ENCODE measurements at regions not wholly inside any gene's neighbourhood (a gene's known extent, or its start where the extent isn't known, plus 50 kb on each side); places are given as distances from the start of the nearest gene placed in this dataset.

DNA sequence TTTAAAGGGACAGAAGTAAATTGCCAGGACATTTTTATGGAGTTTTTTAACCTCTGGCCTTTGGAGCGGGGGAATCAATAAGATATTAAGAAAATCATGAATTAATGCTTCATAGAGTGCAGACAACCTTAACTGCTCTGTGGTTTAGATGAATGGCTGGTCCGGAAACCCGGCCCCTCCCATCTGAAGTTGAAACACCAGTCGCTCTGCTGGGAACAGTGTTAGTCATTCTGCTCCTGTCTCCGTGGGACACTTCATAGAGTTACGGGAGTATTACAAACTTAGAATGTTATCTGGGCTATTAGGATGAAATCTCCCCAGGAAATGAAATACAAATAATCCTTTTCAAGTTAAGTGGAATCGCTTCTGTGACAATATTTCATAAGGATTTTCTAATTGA is 110.1 kb upstream of the IRX2 start:
- TF ChIP-seq, protein P1, sequence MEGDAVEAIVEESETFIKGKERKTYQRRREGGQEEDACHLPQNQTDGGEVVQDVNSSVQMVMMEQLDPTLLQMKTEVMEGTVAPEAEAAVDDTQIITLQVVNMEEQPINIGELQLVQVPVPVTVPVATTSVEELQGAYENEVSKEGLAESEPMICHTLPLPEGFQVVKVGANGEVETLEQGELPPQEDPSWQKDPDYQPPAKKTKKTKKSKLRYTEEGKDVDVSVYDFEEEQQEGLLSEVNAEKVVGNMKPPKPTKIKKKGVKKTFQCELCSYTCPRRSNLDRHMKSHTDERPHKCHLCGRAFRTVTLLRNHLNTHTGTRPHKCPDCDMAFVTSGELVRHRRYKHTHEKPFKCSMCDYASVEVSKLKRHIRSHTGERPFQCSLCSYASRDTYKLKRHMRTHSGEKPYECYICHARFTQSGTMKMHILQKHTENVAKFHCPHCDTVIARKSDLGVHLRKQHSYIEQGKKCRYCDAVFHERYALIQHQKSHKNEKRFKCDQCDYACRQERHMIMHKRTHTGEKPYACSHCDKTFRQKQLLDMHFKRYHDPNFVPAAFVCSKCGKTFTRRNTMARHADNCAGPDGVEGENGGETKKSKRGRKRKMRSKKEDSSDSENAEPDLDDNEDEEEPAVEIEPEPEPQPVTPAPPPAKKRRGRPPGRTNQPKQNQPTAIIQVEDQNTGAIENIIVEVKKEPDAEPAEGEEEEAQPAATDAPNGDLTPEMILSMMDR (IDR thresholded peaks at IDR 0.05) = no peak
- no peak for TF ChIP-seq POLR2A (IDR thresholded peaks at IDR 0.05)

Data from thyroid gland (tissue), 4 donors.